H1 (cell line): ENCODE measurements at regions not wholly inside any gene's neighbourhood (a gene's known extent, or its start where the extent isn't known, plus 50 kb on each side); places are given as distances from the start of the nearest gene placed in this dataset.

Source experiments
- CTCF ChIA-PET: fragments of 300-600 bp; sonication (Branson Sonifier 250); formaldehyde crosslinking; loops from one replicate; lab custom pipeline; 2021; ENCODE audit not compliant: partially characterized antibody; lab: Charles Lee
- POLR2A ChIA-PET: fragments of 300-600 bp; sonication (Branson Sonifier 250); formaldehyde crosslinking; loops from one replicate; lab custom pipeline; 2021; ENCODE audit warnings: inconsistent platforms; ENCODE audit not compliant: partially characterized antibody; lab: Charles Lee
- DNase-seq, 2 experiments: peaks; one replicate each; pipeline versions ENCODE4 v3.0.0 to v3.0.0-alpha.2; 2010 to 2022; ENCODE audit warnings: low spot score in 2 of 2, low read depth in 1 of 2, mixed read lengths in 1 of 2
- FAIRE-seq: peaks from 2 replicates; lab custom pipeline; 2011; peaks lifted over from hg19 to GRCh38; lab: Jason Lieb, UNC
- H2AFZ ChIP-seq: 2 replicates; pipeline ENCODE4 v1.8.1; 2012; ENCODE audit warnings: low read length, inconsistent platforms
- H2AK5ac ChIP-seq: 2 replicates; pipeline ENCODE4 v1.6.1; 2013; ENCODE audit warnings: low read depth, low read length
- H2BK120ac ChIP-seq: replicated peaks from 2 replicates; pipeline ENCODE3; 2013; ENCODE audit warnings: low read depth, low read length, inconsistent platforms
- H2BK12ac ChIP-seq: 2 replicates; pipeline ENCODE4 v1.6.1; 2013; ENCODE audit warnings: low read depth, low read length
- H2BK15ac ChIP-seq: 2 replicates; pipeline ENCODE4 v1.6.1; 2013; ENCODE audit warnings: low read length
- H2BK20ac ChIP-seq: 2 replicates; pipeline ENCODE4 v1.6.1; 2013; ENCODE audit warnings: low read length
- H2BK5ac ChIP-seq: 2 replicates; pipeline ENCODE4 v1.6.1; 2013; ENCODE audit warnings: low read depth, low read length
- H3K14ac ChIP-seq: 2 replicates; pipeline ENCODE4 v1.6.1; 2013; ENCODE audit warnings: inconsistent platforms; ENCODE audit not compliant: insufficient read length
- H3K18ac ChIP-seq: 2 replicates; pipeline ENCODE4 v1.6.1; 2013; ENCODE audit warnings: low read length; ENCODE audit errors: extremely low read depth
- H3K23ac ChIP-seq: 2 replicates; pipeline ENCODE4 v1.6.1; 2013; ENCODE audit warnings: inconsistent platforms; ENCODE audit not compliant: insufficient read length
- H3K23me2 ChIP-seq: 2 replicates; pipeline ENCODE4 v1.6.1; 2013; ENCODE audit warnings: low read depth, low read length
- H3K27ac ChIP-seq: 2 replicates; pipeline ENCODE4 v1.6.1; 2011; ENCODE audit warnings: low read depth, low read length, inconsistent platforms
- H3K27me3 ChIP-seq, 4 experiments: replicated peaks in 1 of 4; 1 replicate in 1 of 4; 2 replicates in 3 of 4; pipeline versions ENCODE4 v1.6.1 to v1.8.1; 2011 to 2013; ENCODE audit warnings: low read length in 3 of 4, mild to moderate bottlenecking in 3 of 4, inconsistent platforms in 2 of 4, mixed read lengths in 2 of 4, moderate library complexity in 1 of 4; ENCODE audit not compliant: control insufficient read depth in 3 of 4, insufficient read depth in 3 of 4; ENCODE audit errors: extremely low read depth in 1 of 4
- H3K36me3 ChIP-seq, 4 experiments: 2 replicates each; pipeline versions ENCODE4 v1.6.1 to v1.8.1; 2011 to 2013; ENCODE audit warnings: mild to moderate bottlenecking in 4 of 4, low read length in 3 of 4, moderate library complexity in 2 of 4, control low read depth in 1 of 4, inconsistent platforms in 1 of 4; ENCODE audit not compliant: insufficient read depth in 4 of 4, control insufficient read depth in 2 of 4
- H3K4ac ChIP-seq: replicated peaks from 2 replicates; pipeline ENCODE3; 2013; ENCODE audit warnings: low read length, low read depth, mixed read lengths, inconsistent platforms; ENCODE audit not compliant: insufficient read length
- H3K4me1 ChIP-seq, 4 experiments: replicated peaks in 1 of 4; 1 replicate in 1 of 4; 2 replicates in 3 of 4; pipeline versions ENCODE4 v1.6.1 to v1.8.1; 2011 to 2013; ENCODE audit warnings: low read length in 3 of 4, inconsistent platforms in 2 of 4, mixed read lengths in 1 of 4; ENCODE audit not compliant: insufficient read depth in 4 of 4, control insufficient read depth in 3 of 4
- H3K4me2 ChIP-seq, 2 experiments: 2 replicates each; pipeline versions ENCODE4 v1.6.1 to v1.8.1; 2011 to 2013; ENCODE audit warnings: low read depth in 2 of 2, low read length in 2 of 2, control low read depth in 1 of 2, inconsistent platforms in 1 of 2, mild to moderate bottlenecking in 1 of 2; ENCODE audit not compliant: insufficient read depth in 1 of 2
- H3K4me3 ChIP-seq, 4 experiments: fragments of 200-600, 300-600 bp in 1 of 4; sonication (generic), shearing (Covaris generic), sonication (Bioruptor Twin) in 1 of 4; 2 replicates each; pipeline versions ENCODE4 v1.5.1 to v1.8.1; 2011 to 2016; ENCODE audit warnings: low read length in 4 of 4, low read depth in 3 of 4, control low read depth in 2 of 4, inconsistent platforms in 2 of 4, mild to moderate bottlenecking in 2 of 4, mixed read lengths in 1 of 4, moderate library complexity in 1 of 4; ENCODE audit not compliant: insufficient read depth in 2 of 4; ENCODE audit errors: extremely low read depth in 1 of 4
- H3K56ac ChIP-seq: replicated peaks from 2 replicates; pipeline ENCODE3; 2013; ENCODE audit warnings: low read depth, mild to moderate bottlenecking, mixed read lengths, low read length, inconsistent platforms; ENCODE audit not compliant: insufficient read length
- H3K79me1 ChIP-seq: 2 replicates; pipeline ENCODE4 v1.6.1; 2013; ENCODE audit warnings: low read depth, low read length, control low read depth
- H3K79me2 ChIP-seq, 2 experiments: 2 replicates each; pipeline versions ENCODE4 v1.6.1 to v1.8.1; 2012 to 2013; ENCODE audit warnings: low read length in 2 of 2, mild to moderate bottlenecking in 2 of 2, inconsistent platforms in 1 of 2; ENCODE audit not compliant: insufficient read depth in 2 of 2, control insufficient read depth in 1 of 2
- H3K9ac ChIP-seq, 4 experiments: replicated peaks in 1 of 4; 1 replicate in 1 of 4; 2 replicates in 3 of 4; pipeline versions ENCODE4 v1.6.1 to v1.8.1; 2011 to 2013; ENCODE audit warnings: low read depth in 3 of 4, low read length in 3 of 4, control low read depth in 2 of 4, mild to moderate bottlenecking in 2 of 4, moderate library complexity in 2 of 4, inconsistent platforms in 1 of 4; ENCODE audit errors: extremely low read depth in 1 of 4
- H3K9me3 ChIP-seq, 2 experiments: 2 replicates each; pipeline versions ENCODE4 v1.6.1 to v1.8.1; 2012 to 2013; ENCODE audit warnings: mild to moderate bottlenecking in 2 of 2, moderate library complexity in 2 of 2, control low read depth in 1 of 2, inconsistent platforms in 1 of 2, low read depth in 1 of 2, low read length in 1 of 2, mixed read lengths in 1 of 2; ENCODE audit not compliant: insufficient read depth in 2 of 2
- H4K20me1 ChIP-seq, 2 experiments: replicated peaks in 1 of 2; 2 replicates each; pipeline versions ENCODE3 to v1.8.1; 2011 to 2013; ENCODE audit warnings: inconsistent platforms in 2 of 2, low read length in 2 of 2, mild to moderate bottlenecking in 1 of 2; ENCODE audit not compliant: insufficient read depth in 2 of 2, control insufficient read depth in 1 of 2
- H4K5ac ChIP-seq: 2 replicates; pipeline ENCODE4 v1.6.1; 2013; ENCODE audit warnings: low read length, low read depth, mixed read lengths, inconsistent platforms; ENCODE audit not compliant: insufficient read length
- H4K8ac ChIP-seq: 2 replicates; pipeline ENCODE4 v1.8.0; 2013; ENCODE audit warnings: mild to moderate bottlenecking, moderate library complexity, low read length, inconsistent platforms; ENCODE audit not compliant: insufficient read depth; ENCODE audit errors: extremely low read depth
- H4K91ac ChIP-seq: replicated peaks from 2 replicates; pipeline ENCODE3; 2013; ENCODE audit warnings: low read length, mixed read lengths, inconsistent platforms; ENCODE audit not compliant: insufficient read length
- BCL11A ChIP-seq, 2 experiments: IDR thresholded peaks; one replicate each; pipeline ENCODE4 v1.6.1; 2011; ENCODE audit warnings: low read depth in 2 of 2, low read length in 2 of 2, mild to moderate bottlenecking in 2 of 2
- CBX8 ChIP-seq: fragments of 300-800, 300-1000 bp; sonication (generic); IDR thresholded peaks from 2 replicates; pipeline ENCODE4 v1.7.1; 2016; ENCODE audit warnings: low read depth, low read length, borderline replicate concordance
- CEBPB ChIP-seq: IDR thresholded peaks from 2 replicates; pipeline ENCODE4 v1.6.1; 2012; ENCODE audit warnings: low read depth, low read length
- CHD1 ChIP-seq: IDR thresholded peaks from 2 replicates; pipeline ENCODE4 v1.6.1; 2012; ENCODE audit warnings: low read depth, low read length, improper control_type of control experiment
- CHD2 ChIP-seq: IDR thresholded peaks from 2 replicates; pipeline ENCODE4 v1.6.1; 2012; ENCODE audit warnings: low read length, improper control_type of control experiment
- E2F6 ChIP-seq: IDR thresholded peaks from 2 replicates; pipeline ENCODE4 v1.6.1; 2012; ENCODE audit warnings: inconsistent platforms
- EGR1 ChIP-seq: IDR thresholded peaks from 2 replicates; pipeline ENCODE4 v1.6.1; 2011; ENCODE audit warnings: low read depth, low read length, borderline replicate concordance
- GABPA ChIP-seq: IDR thresholded peaks from 2 replicates; pipeline ENCODE4 v1.6.1; 2011; ENCODE audit warnings: mild to moderate bottlenecking, low read length, moderate library complexity, borderline replicate concordance; ENCODE audit not compliant: insufficient read depth
- MAX ChIP-seq: IDR thresholded peaks from 2 replicates; pipeline ENCODE4 v1.6.1; 2012; ENCODE audit warnings: inconsistent platforms
- NANOG ChIP-seq: IDR thresholded peaks from 2 replicates; pipeline ENCODE4 v1.6.1; 2011; ENCODE audit warnings: low read length, low read depth, mild to moderate bottlenecking, inconsistent platforms; ENCODE audit not compliant: insufficient read depth, poor library complexity, severe bottlenecking
- NRF1 ChIP-seq: IDR thresholded peaks from 2 replicates; pipeline ENCODE4 v1.6.1; 2011; ENCODE audit warnings: mild to moderate bottlenecking, low read depth, low read length, improper control_type of control experiment
- POU5F1 ChIP-seq: IDR thresholded peaks from 2 replicates; pipeline ENCODE4 v1.6.1; 2011; ENCODE audit warnings: low read depth, mild to moderate bottlenecking, low read length, moderate library complexity
- SAP30 ChIP-seq: fragments of 300-600 bp; sonication (generic); IDR thresholded peaks from 2 replicates; pipeline ENCODE4 v1.7.1; 2012; ENCODE audit warnings: low read length, moderate library complexity, mild to moderate bottlenecking, inconsistent platforms; ENCODE audit not compliant: insufficient read depth, insufficient replicate concordance
- SIN3A ChIP-seq, 2 experiments: IDR thresholded peaks in 1 of 2; conservative IDR thresholded peaks in 1 of 2; 2 replicates each; pipeline ENCODE4 v1.6.1; 2011 to 2012; ENCODE audit warnings: low read length in 2 of 2, improper control_type of control experiment in 1 of 2, low read depth in 1 of 2, mild to moderate bottlenecking in 1 of 2
- ZNF274 ChIP-seq: IDR thresholded peaks from 2 replicates; pipeline ENCODE4 v1.7.0; 2012; ENCODE audit warnings: low read length, borderline replicate concordance; ENCODE audit errors: extremely low read depth

DNA sequence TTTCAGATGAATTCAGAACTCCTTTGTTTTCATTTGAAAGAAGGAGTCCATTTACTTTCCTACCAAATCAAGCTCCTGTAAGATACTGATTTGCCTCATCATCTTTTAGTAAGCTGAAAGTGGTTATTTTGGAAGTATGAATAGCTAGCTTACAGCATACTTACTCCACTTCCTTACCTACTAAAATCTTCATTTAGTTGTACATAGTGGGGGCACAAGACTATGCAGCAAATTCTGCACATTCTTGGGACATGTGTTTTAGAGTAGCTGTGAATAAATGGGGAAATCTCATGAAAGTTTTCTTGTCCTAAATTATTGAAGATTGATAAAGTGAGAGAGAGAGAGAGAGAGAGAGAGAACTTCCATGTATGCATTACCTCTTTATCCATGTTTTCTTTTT, 256.3 kb downstream of the OGFRL1 start:
- Histone ChIP-seq H3K4me2 (no peak overlapping the region), H2BK5ac (no peak overlapping the region), H2AFZ (no peak overlapping the region), H3K56ac (no peak overlapping the region), H3K27ac (no peak overlapping the region), H2BK120ac (no peak overlapping the region), H2BK15ac (no peak overlapping the region), H3K23ac (no peak overlapping the region), H3K36me3 (no peaks in the 10 kb centered on the region), H3K23me2 (no peaks in the 10 kb centered on the region), H3K14ac (no peak overlapping the region), H3K9ac (no peak overlapping the region), H3K18ac (no peak overlapping the region), H4K5ac (no peak overlapping the region), H2BK12ac (no peak overlapping the region), H3K4ac (no peak overlapping the region), H3K79me2 (no peaks in the 10 kb centered on the region), H3K79me1 (no peaks in the 10 kb centered on the region), H4K91ac (no peak overlapping the region), H3K4me1 (peaks cover 0 to 4% (median 2%) of the 10 kb centered on the region in 4 experiments; a peak in 2 of 7 replicates), H3K27me3 (no peaks in the 10 kb centered on the region), H3K4me3 (no peak overlapping the region), H2BK20ac (no peak overlapping the region), H4K20me1 (no peaks in the 10 kb centered on the region), H3K9me3 (no peaks in the 10 kb centered on the region), H2AK5ac (no peak overlapping the region), H4K8ac (no peak overlapping the region)
- DNase-seq (no peak), FAIRE-seq (no peak)
- CTCF ChIA-PET = interaction anchor here (0.6 kb wide), 1 partner anchor 541 kb away, joined by 3 read pairs; no protein-coding TSS in a partner anchor
- POLR2A ChIA-PET = no interaction called here
- no peak for TF ChIP-seq GABPA
- TF ChIP-seq EGR1 = no peak
- no peak for TF ChIP-seq NANOG
- no peak for TF ChIP-seq NRF1
- no peak for TF ChIP-seq BCL11A (IDR thresholded peaks at IDR 0.05; ENCODE audit: low read depth in 2 of 2, low read length in 2 of 2)
- no peak for TF ChIP-seq CHD1
- no peak for TF ChIP-seq CBX8
- TF ChIP-seq POU5F1 = no peak
- TF ChIP-seq ZNF274 = no peak
- TF ChIP-seq MAX = no peak
- TF ChIP-seq CEBPB = no peak
- TF ChIP-seq E2F6 = no peak
- no peak for TF ChIP-seq SAP30
- no peak for TF ChIP-seq SIN3A (conservative IDR thresholded peaks at IDR 0.05 in 1 of 2, IDR thresholded peaks at IDR 0.05 in 1 of 2; ENCODE audit: low read depth in 1 of 2, low read length in 2 of 2)
- no peak for TF ChIP-seq CHD2
